H9 (cell line): ENCODE measurements at regions not wholly inside any gene's neighbourhood (a gene's known extent, or its start where the extent isn't known, plus 50 kb on each side); places are given as distances from the start of the nearest gene placed in this dataset.

Source experiments
- DNase-seq: peaks from one replicate; pipeline ENCODE4 v3.0.0-alpha.2; 2017
- H2AFZ ChIP-seq: one replicate; pipeline ENCODE4 v1.6.1; 2013; ENCODE audit warnings: mild to moderate bottlenecking, low read length, control low read depth, moderate library complexity
- H2AK5ac ChIP-seq: 2 replicates; pipeline ENCODE4 v1.6.1; 2013; ENCODE audit warnings: low read length, control low read depth, mixed read lengths; ENCODE audit not compliant: insufficient read length
- H2BK120ac ChIP-seq: one replicate; pipeline ENCODE4 v1.6.1; 2013; ENCODE audit warnings: low read depth, mild to moderate bottlenecking, low read length, control low read depth, inconsistent platforms; ENCODE audit not compliant: poor library complexity, severe bottlenecking
- H2BK12ac ChIP-seq: 2 replicates; pipeline ENCODE4 v1.6.1; 2013; ENCODE audit warnings: low read length, control low read depth, mixed read lengths, low read depth; ENCODE audit not compliant: insufficient read length
- H2BK15ac ChIP-seq: 2 replicates; pipeline ENCODE4 v1.6.1; 2013; ENCODE audit warnings: low read depth, low read length, control low read depth
- H2BK20ac ChIP-seq: one replicate; pipeline ENCODE4 v1.6.1; 2013; ENCODE audit warnings: low read depth, mild to moderate bottlenecking, low read length, control low read depth, inconsistent platforms; ENCODE audit not compliant: poor library complexity, severe bottlenecking
- H2BK5ac ChIP-seq: 2 replicates; pipeline ENCODE4 v1.6.1; 2013; ENCODE audit warnings: low read length, control low read depth, mixed read lengths; ENCODE audit not compliant: insufficient read length
- H3K14ac ChIP-seq: 2 replicates; pipeline ENCODE4 v1.6.1; 2013; ENCODE audit warnings: low read length, control low read depth; ENCODE audit not compliant: insufficient read depth
- H3K18ac ChIP-seq: 2 replicates; pipeline ENCODE4 v1.6.1; 2013; ENCODE audit warnings: low read depth, mild to moderate bottlenecking, mixed read lengths, low read length, control low read depth; ENCODE audit not compliant: insufficient read length
- H3K23ac ChIP-seq: 2 replicates; pipeline ENCODE4 v1.6.1; 2013; ENCODE audit warnings: low read length, control low read depth, mixed read lengths, low read depth; ENCODE audit not compliant: insufficient read length
- H3K23me2 ChIP-seq: 2 replicates; pipeline ENCODE4 v1.6.1; 2013; ENCODE audit warnings: low read depth, mild to moderate bottlenecking, mixed read lengths, low read length, control low read depth; ENCODE audit not compliant: insufficient read length, poor library complexity, severe bottlenecking
- H3K27ac ChIP-seq: 2 replicates; pipeline ENCODE4 v1.5.1; 2013; ENCODE audit warnings: low read length, control low read depth, mixed read lengths, low read depth; ENCODE audit not compliant: insufficient read length
- H3K27me3 ChIP-seq: 2 replicates; pipeline ENCODE4 v1.6.1; 2013; ENCODE audit warnings: low read length, control low read depth, inconsistent platforms; ENCODE audit not compliant: insufficient read depth
- H3K4ac ChIP-seq: 2 replicates; pipeline ENCODE4 v1.6.1; 2013; ENCODE audit warnings: low read depth, mild to moderate bottlenecking, control low read depth, inconsistent platforms, low read length, moderate library complexity
- H3K4me1 ChIP-seq: 2 replicates; pipeline ENCODE4 v1.6.1; 2013; ENCODE audit warnings: low read length, control low read depth, inconsistent platforms; ENCODE audit not compliant: insufficient read depth
- H3K4me2 ChIP-seq: 2 replicates; pipeline ENCODE4 v1.6.1; 2013; ENCODE audit warnings: low read length, control low read depth, mixed read lengths; ENCODE audit not compliant: insufficient read length, insufficient read depth
- H3K56ac ChIP-seq: 2 replicates; pipeline ENCODE4 v1.6.1; 2013; ENCODE audit warnings: low read depth, mild to moderate bottlenecking, mixed read lengths, low read length, control low read depth; ENCODE audit not compliant: insufficient read length
- H3K79me1 ChIP-seq: 2 replicates; pipeline ENCODE4 v1.6.1; 2013; ENCODE audit warnings: low read depth, mild to moderate bottlenecking, moderate library complexity, low read length, control low read depth, inconsistent platforms; ENCODE audit not compliant: insufficient read depth, poor library complexity, severe bottlenecking
- H3K79me2 ChIP-seq: 2 replicates; pipeline ENCODE4 v1.6.1; 2013; ENCODE audit warnings: low read length, control low read depth, inconsistent platforms; ENCODE audit not compliant: insufficient read depth
- H3K9ac ChIP-seq: 2 replicates; pipeline ENCODE4 v1.6.1; 2013; ENCODE audit warnings: low read length, control low read depth, mixed read lengths; ENCODE audit not compliant: insufficient read length; ENCODE audit errors: extremely low read depth
- H3K9me3 ChIP-seq: one replicate; pipeline ENCODE4 v1.6.1; 2013; ENCODE audit warnings: low read depth, low read length, inconsistent platforms; ENCODE audit not compliant: control insufficient read depth
- H3T11ph ChIP-seq: one replicate; pipeline ENCODE4 v1.6.1; 2013; ENCODE audit warnings: mild to moderate bottlenecking, low read length, control low read depth, inconsistent platforms
- H4K20me1 ChIP-seq: one replicate; pipeline ENCODE4 v1.6.1; 2013; ENCODE audit not compliant: control insufficient read depth, insufficient read length, insufficient read depth
- H4K5ac ChIP-seq: 2 replicates; pipeline ENCODE4 v1.6.1; 2013; ENCODE audit warnings: low read depth, mild to moderate bottlenecking, mixed read lengths, low read length, control low read depth; ENCODE audit not compliant: insufficient read length
- H4K8ac ChIP-seq: replicated peaks from 2 replicates; pipeline ENCODE4 v1.6.1; 2013; ENCODE audit warnings: low read length, control low read depth, mixed read lengths, low read depth; ENCODE audit not compliant: insufficient read length
- H4K91ac ChIP-seq: 2 replicates; pipeline ENCODE4 v1.6.1; 2013; ENCODE audit warnings: low read depth, mild to moderate bottlenecking, moderate library complexity, mixed read lengths, low read length, control low read depth; ENCODE audit not compliant: insufficient read length
- H3K27ac Mint-ChIP-seq, 3 experiments: 2 replicates in 2 of 3; 3 replicates in 1 of 3; pipeline ENCODE4 v1.8.0; 2020 to 2021; ENCODE audit warnings: mixed read lengths in 3 of 3, mild to moderate bottlenecking in 1 of 3, moderate library complexity in 1 of 3
- H3K27me3 Mint-ChIP-seq: 2 replicates; pipeline ENCODE4 v1.8.0; 2021; ENCODE audit warnings: low read depth, mild to moderate bottlenecking, moderate library complexity, mixed read lengths
- H3K36me3 Mint-ChIP-seq, 3 experiments: 2 replicates in 2 of 3; 3 replicates in 1 of 3; pipeline ENCODE4 v1.8.0; 2020 to 2021; ENCODE audit warnings: low read depth in 3 of 3, mixed read lengths in 3 of 3; ENCODE audit not compliant: insufficient read depth in 1 of 3
- H3K4me1 Mint-ChIP-seq, 2 experiments: 2 replicates each; pipeline ENCODE4 v1.8.0; 2020; ENCODE audit warnings: mixed read lengths in 2 of 2
- H3K4me3 Mint-ChIP-seq, 2 experiments: 2 replicates in 1 of 2; 3 replicates in 1 of 2; pipeline ENCODE4 v1.8.0; 2020 to 2021; ENCODE audit warnings: mild to moderate bottlenecking in 2 of 2, mixed read lengths in 2 of 2, moderate library complexity in 1 of 2
- H3K9me3 Mint-ChIP-seq, 2 experiments: 2 replicates in 1 of 2; 3 replicates in 1 of 2; pipeline ENCODE4 v1.8.0; 2020; ENCODE audit warnings: mild to moderate bottlenecking in 2 of 2, mixed read lengths in 2 of 2, moderate library complexity in 1 of 2
- WGBS: extraction: QIAGEN DNeasy Blood & Tissue Kit; methylation state at CpG from one replicate; pipeline ENCODE4 v1.1.7; 2013; ENCODE audit warnings: missing lambda C conversion rate, low lambda C conversion rate, mixed read lengths; ENCODE audit not compliant: insufficient read length; ENCODE audit errors: extremely low coverage; 5-methylcytosine and 5-hydroxymethylcytosine counted together
- TF ChIP-seq, protein P1 (sequence below): fragments of 200-600 bp; sonication (generic); conservative IDR thresholded peaks from 3 replicates; pipeline ENCODE4 v1.8.0; 2021; ENCODE audit warnings: antibody characterized with exemption, mild to moderate bottlenecking

DNA sequence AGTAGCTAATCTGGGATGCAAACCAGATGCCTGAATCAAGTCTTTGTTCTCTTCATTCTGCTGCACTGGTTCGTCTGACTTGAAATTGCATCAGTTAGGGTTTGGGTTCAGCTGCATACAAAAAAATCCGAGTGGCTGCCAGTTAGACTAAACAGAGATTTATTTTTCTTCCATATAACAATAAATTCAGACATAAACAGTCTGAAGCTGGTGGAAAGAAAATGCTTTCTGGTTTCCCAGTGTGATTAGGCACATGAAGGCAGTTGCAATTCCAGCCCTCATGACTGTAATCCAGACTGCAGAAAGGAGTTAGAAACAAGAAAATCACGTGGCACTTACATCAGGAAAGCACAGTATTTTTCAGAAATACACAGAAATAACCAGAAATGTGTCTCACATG is 930.7 kb downstream of the MCTP2 start:
- Mint-ChIP-seq H3K9me3 (peaks cover 1 to 2% of the 10 kb centered on the region in 2 experiments; a peak in 2 of 5 replicates), H3K36me3 (peaks cover 0 to 1% (median 0%) of the 10 kb centered on the region in 3 experiments; a peak in 1 of 7 replicates), H3K4me3 (no peak overlapping the region), H3K27me3 (no peaks in the 10 kb centered on the region), H3K4me1 (no peaks in the 10 kb centered on the region), H3K27ac (no peak overlapping the region; a peak in 1 of 7 replicates)
- H3K27ac ChIP-seq = no peak overlapping the region
- H2AK5ac ChIP-seq = no peak overlapping the region
- no peaks in the 10 kb centered on the region for H3K27me3 ChIP-seq
- no peak overlapping the region for H4K5ac ChIP-seq
- no CpG with 5 or more reads among the region's 3 CpGs for WGBS
- no peak overlapping the region for H2BK12ac ChIP-seq
- no peak overlapping the region for H3K23ac ChIP-seq
- no peak overlapping the region for H4K8ac ChIP-seq
- no peak for DNase-seq
- H3K4me2 ChIP-seq = no peak overlapping the region
- H2BK15ac ChIP-seq = no peak overlapping the region
- no peak overlapping the region for H2AFZ ChIP-seq
- H2BK5ac ChIP-seq = no peak overlapping the region
- no peak overlapping the region for H3K4ac ChIP-seq
- H3K9ac ChIP-seq = no peak overlapping the region
- no peak overlapping the region for H4K91ac ChIP-seq
- H2BK20ac ChIP-seq = no peak overlapping the region
- no peaks in the 10 kb centered on the region for H3K79me1 ChIP-seq
- no peaks in the 10 kb centered on the region for H3K9me3 ChIP-seq
- no peak overlapping the region for H3K56ac ChIP-seq
- H3T11ph ChIP-seq = no peak overlapping the region
- no peak overlapping the region for H3K14ac ChIP-seq
- H3K18ac ChIP-seq = no peak overlapping the region
- H3K79me2 ChIP-seq = no peaks in the 10 kb centered on the region
- no peak overlapping the region for H2BK120ac ChIP-seq
- no peaks in the 10 kb centered on the region for H3K4me1 ChIP-seq
- H4K20me1 ChIP-seq = no peaks in the 10 kb centered on the region
- H3K23me2 ChIP-seq = no peaks in the 10 kb centered on the region
- TF ChIP-seq, protein P1, sequence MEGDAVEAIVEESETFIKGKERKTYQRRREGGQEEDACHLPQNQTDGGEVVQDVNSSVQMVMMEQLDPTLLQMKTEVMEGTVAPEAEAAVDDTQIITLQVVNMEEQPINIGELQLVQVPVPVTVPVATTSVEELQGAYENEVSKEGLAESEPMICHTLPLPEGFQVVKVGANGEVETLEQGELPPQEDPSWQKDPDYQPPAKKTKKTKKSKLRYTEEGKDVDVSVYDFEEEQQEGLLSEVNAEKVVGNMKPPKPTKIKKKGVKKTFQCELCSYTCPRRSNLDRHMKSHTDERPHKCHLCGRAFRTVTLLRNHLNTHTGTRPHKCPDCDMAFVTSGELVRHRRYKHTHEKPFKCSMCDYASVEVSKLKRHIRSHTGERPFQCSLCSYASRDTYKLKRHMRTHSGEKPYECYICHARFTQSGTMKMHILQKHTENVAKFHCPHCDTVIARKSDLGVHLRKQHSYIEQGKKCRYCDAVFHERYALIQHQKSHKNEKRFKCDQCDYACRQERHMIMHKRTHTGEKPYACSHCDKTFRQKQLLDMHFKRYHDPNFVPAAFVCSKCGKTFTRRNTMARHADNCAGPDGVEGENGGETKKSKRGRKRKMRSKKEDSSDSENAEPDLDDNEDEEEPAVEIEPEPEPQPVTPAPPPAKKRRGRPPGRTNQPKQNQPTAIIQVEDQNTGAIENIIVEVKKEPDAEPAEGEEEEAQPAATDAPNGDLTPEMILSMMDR = no peak
